ENCODE measurements at regions not wholly inside any gene's neighbourhood (a gene's known extent, or its start where the extent isn't known, plus 50 kb on each side); places are given as distances from the start of the nearest gene placed in this dataset.

DNA sequence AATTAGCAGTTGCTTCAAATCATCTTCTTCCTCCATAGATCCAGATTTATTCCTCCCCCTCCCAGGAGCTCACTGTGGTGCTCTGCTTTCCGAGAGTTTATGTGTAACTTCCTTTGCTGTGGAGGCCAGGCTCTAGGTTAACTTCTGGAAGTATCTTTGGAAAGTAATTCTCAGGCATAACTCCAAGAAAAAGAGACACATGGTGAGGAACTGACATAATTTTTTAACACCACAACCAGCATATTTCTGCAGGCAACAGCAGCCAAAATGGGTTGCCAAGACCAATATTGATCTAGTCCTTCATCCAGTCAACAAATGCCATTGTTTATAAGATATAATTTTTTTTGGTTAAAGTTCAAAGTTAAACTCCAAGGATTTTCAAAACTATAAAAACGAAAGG, 114.5 kb upstream of the RBPJ start:
- Histone ChIP-seq H3K79me2 (ENCODE audit: insufficient read depth, low read length) (no peaks in the 10 kb centered on the region), H3K9ac (ENCODE audit: low read length) (no peak overlapping the region), H3K9me2 (ENCODE audit: low read depth, low read length) (no peaks in the 10 kb centered on the region), H3K36me3 (ENCODE audit: insufficient read depth, low read length) (no peaks in the 10 kb centered on the region), H4K20me1 (ENCODE audit: insufficient read depth, low read length) (no peaks in the 10 kb centered on the region), H3K9me3 (ENCODE audit: low read length) (no peaks in the 10 kb centered on the region), H3K27me3 (ENCODE audit: insufficient read depth, low read length) (no peaks in the 10 kb centered on the region), H3K4me3 (ENCODE audit: low read depth, low read length, poor library complexity, severe bottlenecking) (no peak overlapping the region), H3K4me1 (ENCODE audit: insufficient read depth, low read length, severe bottlenecking) (no peaks in the 10 kb centered on the region), H3K4me2 (ENCODE audit: low read length) (no peak overlapping the region), H2AFZ (ENCODE audit: low read length) (no peak overlapping the region), H3F3A (ENCODE audit: insufficient read depth, low read length) (no peaks in the 10 kb centered on the region), H3K27ac (ENCODE audit: low read depth, low read length, poor library complexity, severe bottlenecking) (no peak overlapping the region)
- no peak for TF ChIP-seq EZH2 (IDR thresholded peaks at IDR 0.05; ENCODE audit: borderline replicate concordance, low read length)
- TF ChIP-seq, protein P1, sequence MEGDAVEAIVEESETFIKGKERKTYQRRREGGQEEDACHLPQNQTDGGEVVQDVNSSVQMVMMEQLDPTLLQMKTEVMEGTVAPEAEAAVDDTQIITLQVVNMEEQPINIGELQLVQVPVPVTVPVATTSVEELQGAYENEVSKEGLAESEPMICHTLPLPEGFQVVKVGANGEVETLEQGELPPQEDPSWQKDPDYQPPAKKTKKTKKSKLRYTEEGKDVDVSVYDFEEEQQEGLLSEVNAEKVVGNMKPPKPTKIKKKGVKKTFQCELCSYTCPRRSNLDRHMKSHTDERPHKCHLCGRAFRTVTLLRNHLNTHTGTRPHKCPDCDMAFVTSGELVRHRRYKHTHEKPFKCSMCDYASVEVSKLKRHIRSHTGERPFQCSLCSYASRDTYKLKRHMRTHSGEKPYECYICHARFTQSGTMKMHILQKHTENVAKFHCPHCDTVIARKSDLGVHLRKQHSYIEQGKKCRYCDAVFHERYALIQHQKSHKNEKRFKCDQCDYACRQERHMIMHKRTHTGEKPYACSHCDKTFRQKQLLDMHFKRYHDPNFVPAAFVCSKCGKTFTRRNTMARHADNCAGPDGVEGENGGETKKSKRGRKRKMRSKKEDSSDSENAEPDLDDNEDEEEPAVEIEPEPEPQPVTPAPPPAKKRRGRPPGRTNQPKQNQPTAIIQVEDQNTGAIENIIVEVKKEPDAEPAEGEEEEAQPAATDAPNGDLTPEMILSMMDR (IDR thresholded peaks at IDR 0.05; ENCODE audit: low read length), result no peak

DNA sequence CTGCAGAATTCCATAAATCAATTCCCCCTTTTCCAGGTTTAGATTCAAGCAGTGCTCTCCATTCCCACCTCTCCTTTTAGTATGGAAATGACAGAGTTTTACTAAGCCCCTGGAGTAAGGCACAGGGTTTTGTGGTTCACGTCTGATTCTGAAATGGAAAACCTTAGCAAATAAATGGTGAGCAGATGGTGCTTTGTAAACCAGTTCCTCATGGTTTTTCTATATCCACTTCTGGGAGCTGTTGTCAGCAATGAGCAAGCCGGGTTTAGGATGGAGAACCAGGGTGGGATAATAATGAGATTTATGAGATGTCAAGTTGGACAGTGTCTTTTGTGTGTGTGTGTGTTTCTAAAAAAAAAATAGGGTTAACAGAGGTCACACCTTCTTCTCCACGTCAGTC, 113.8 kb upstream of the RBPJ start:
- H4K20me1 ChIP-seq (ENCODE audit: insufficient read depth, low read length), result no peaks in the 10 kb centered on the region
- H3K36me3 ChIP-seq (ENCODE audit: insufficient read depth, low read length), result no peaks in the 10 kb centered on the region
- no peaks in the 10 kb centered on the region for H3K9me3 ChIP-seq (ENCODE audit: low read length)
- H2AFZ ChIP-seq (ENCODE audit: low read length), result no peak overlapping the region
- H3K4me3 ChIP-seq (ENCODE audit: low read depth, low read length, poor library complexity, severe bottlenecking), result no peak overlapping the region
- no peaks in the 10 kb centered on the region for H3K9me2 ChIP-seq (ENCODE audit: low read depth, low read length)
- H3K27ac ChIP-seq (ENCODE audit: low read depth, low read length, poor library complexity, severe bottlenecking), result no peak overlapping the region
- no peak overlapping the region for H3K4me2 ChIP-seq (ENCODE audit: low read length)
- TF ChIP-seq EZH2 (IDR thresholded peaks at IDR 0.05; ENCODE audit: borderline replicate concordance, low read length), result no peak
- TF ChIP-seq, protein P1 (IDR thresholded peaks at IDR 0.05; ENCODE audit: low read length), result no peak
- H3K9ac ChIP-seq (ENCODE audit: low read length), result no peak overlapping the region
- no peaks in the 10 kb centered on the region for H3F3A ChIP-seq (ENCODE audit: insufficient read depth, low read length)
- H3K79me2 ChIP-seq (ENCODE audit: insufficient read depth, low read length), result no peaks in the 10 kb centered on the region
- H3K27me3 ChIP-seq (ENCODE audit: insufficient read depth, low read length), result no peaks in the 10 kb centered on the region
- no peaks in the 10 kb centered on the region for H3K4me1 ChIP-seq (ENCODE audit: insufficient read depth, low read length, severe bottlenecking)

DNA sequence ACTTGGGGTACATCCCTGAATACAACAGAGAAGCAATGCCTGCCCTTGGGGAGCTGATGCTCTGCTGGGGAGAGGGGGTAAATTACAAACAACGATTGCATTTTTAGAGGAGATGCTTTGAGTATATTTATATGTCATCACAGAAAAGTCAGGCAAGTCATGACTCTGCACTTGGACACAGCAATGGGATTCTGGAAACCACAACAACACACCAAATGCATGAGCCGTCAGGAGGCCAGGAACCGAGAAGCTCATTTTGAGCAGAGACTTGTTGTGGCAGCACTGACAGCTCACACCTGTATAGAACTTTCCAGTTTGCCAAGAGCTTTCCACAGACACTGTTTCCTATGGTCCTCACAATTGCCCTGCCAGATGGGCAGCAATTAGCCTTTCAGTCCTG, 113.2 kb upstream of the RBPJ start:
- Histone ChIP-seq H3K9me2 (ENCODE audit: low read depth, low read length) (no peaks in the 10 kb centered on the region), H3K9ac (ENCODE audit: low read length) (no peak overlapping the region), H3K4me2 (ENCODE audit: low read length) (no peak overlapping the region), H3K4me1 (ENCODE audit: insufficient read depth, low read length, severe bottlenecking) (no peaks in the 10 kb centered on the region), H3K27ac (ENCODE audit: low read depth, low read length, poor library complexity, severe bottlenecking) (no peak overlapping the region), H4K20me1 (ENCODE audit: insufficient read depth, low read length) (no peaks in the 10 kb centered on the region), H3K36me3 (ENCODE audit: insufficient read depth, low read length) (no peaks in the 10 kb centered on the region), H3K4me3 (ENCODE audit: low read depth, low read length, poor library complexity, severe bottlenecking) (no peak overlapping the region), H3F3A (ENCODE audit: insufficient read depth, low read length) (no peaks in the 10 kb centered on the region), H3K79me2 (ENCODE audit: insufficient read depth, low read length) (no peaks in the 10 kb centered on the region), H3K9me3 (ENCODE audit: low read length) (no peaks in the 10 kb centered on the region), H2AFZ (ENCODE audit: low read length) (no peak overlapping the region), H3K27me3 (ENCODE audit: insufficient read depth, low read length) (no peaks in the 10 kb centered on the region)
- TF ChIP-seq, protein P1 (IDR thresholded peaks at IDR 0.05; ENCODE audit: low read length), result no peak
- no peak for TF ChIP-seq EZH2 (IDR thresholded peaks at IDR 0.05; ENCODE audit: borderline replicate concordance, low read length)

Measured in OCI-LY1 (cell line).